Psoas muscle (tissue), 7 donors: ENCODE measurements at regions not wholly inside any gene's neighbourhood (a gene's known extent, or its start where the extent isn't known, plus 50 kb on each side); places are given as distances from the start of the nearest gene placed in this dataset.

Experiments
- ATAC-seq, 4 donors: fragments of 200-7000 bp; cut with Tn5 transposase; one replicate each; pipeline ENCODE4 v1.9.1; 2020; ENCODE audit warnings: moderate library complexity in 3 of 4, mild to moderate bottlenecking in 2 of 4
- DNase-seq, 2 donors: peaks; one replicate each; pipeline ENCODE4 v3.0.0-alpha.2; 2020
- H3K27ac ChIP-seq: fragments of 200-600 bp; one replicate; pipeline ENCODE4 v1.8.0; 2022
- H3K27me3 ChIP-seq, 3 donors: fragments of 200-600 bp in 1 of 3; one replicate each; pipeline versions ENCODE4 v1.6.1 to v1.8.0; 2013 to 2022; ENCODE audit warnings: low read length in 2 of 3, mild to moderate bottlenecking in 2 of 3, moderate library complexity in 1 of 3; ENCODE audit not compliant: insufficient read depth in 3 of 3
- H3K36me3 ChIP-seq, 2 donors: fragments of 200-600 bp in 1 of 2; one replicate each; pipeline versions ENCODE4 v1.6.1 to v1.8.0; 2013 to 2022; ENCODE audit warnings: low read depth in 1 of 2, mild to moderate bottlenecking in 1 of 2, moderate library complexity in 1 of 2; ENCODE audit not compliant: insufficient read depth in 1 of 2
- H3K4me1 ChIP-seq: fragments of 200-600 bp; one replicate; pipeline ENCODE4 v1.8.0; 2022
- H3K4me3 ChIP-seq: fragments of 200-600 bp; one replicate; pipeline ENCODE4 v1.8.0; 2022; ENCODE audit warnings: mild to moderate bottlenecking
- H3K9me3 ChIP-seq: fragments of 200-600 bp; one replicate; pipeline ENCODE4 v1.8.0; 2022
- CTCF ChIP-seq: fragments of 200-600 bp; IDR thresholded peaks from one replicate; pipeline ENCODE4 v1.8.0; 2022; ENCODE audit warnings: antibody characterized with exemption
- WGBS, 3 donors: extraction: QIAGEN DNeasy Blood & Tissue Kit; methylation state at CpG; one replicate each; pipeline versions ENCODE4 v1.1.6 to v1.1.7; 2013; 5-methylcytosine and 5-hydroxymethylcytosine counted together
- intact Hi-C, 2 donors: fragments of 100-400 bp; cut with DNase I; formaldehyde crosslinking; loops; one replicate each; pipeline versions ENCODE4 v1.11.0 to v1.14.2; 2022
- donor health status: healthy with polysubstance abuse.
- donor health status: DM: no; HTN: no; CAD: no; lungs with moderate emphysema.
- donor health status: Bipolar disorder and iron deficiency.
- donor health status: healthy.
- donor health status: DM: yes; HTN: yes; CAD: no.
- donor health status: DM: no; HTN: no; CAD: no.
- donor health status: DM: yes; HTN: yes; CAD: no.

DNA sequence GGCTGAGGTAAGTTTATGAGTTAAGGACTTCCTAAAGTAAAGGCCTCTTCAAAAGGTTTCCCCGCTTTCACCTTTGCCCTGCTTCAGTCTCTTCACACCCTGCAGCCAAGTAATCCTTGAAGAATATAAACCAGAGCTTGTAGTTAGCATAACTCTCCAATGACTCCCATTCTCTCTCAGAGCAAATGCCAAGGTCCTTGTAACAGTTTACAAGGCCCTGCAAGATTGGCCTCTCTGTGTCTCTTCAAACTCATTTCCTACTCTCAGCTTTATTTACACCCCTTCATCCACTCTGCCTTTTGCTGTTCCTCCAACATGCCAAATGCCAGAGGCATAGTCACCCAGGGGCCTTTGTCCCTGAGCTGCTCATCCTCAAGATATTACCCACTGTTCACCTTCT lies 60.5 kb upstream of the MME start:
- intact Hi-C loops: loop anchor here in 1 of 2 donors (5.0 kb wide), 1 partner anchor 33 kb away; no protein-coding TSS in a partner anchor
- no peak for ATAC-seq
- 88 to 100% (median 95%) methylated on average over 1 of the region's 1 CpG for WGBS, 3 donors
- H3K27me3 ChIP-seq: no peaks in the 10 kb centered on the region
- H3K36me3 ChIP-seq: no peaks in the 10 kb centered on the region
- no peak overlapping the region for H3K27ac ChIP-seq
- no peak overlapping the region for H3K4me3 ChIP-seq
- no peak for DNase-seq
- no peaks in the 10 kb centered on the region for H3K9me3 ChIP-seq
- TF ChIP-seq CTCF: no peak
- no peaks in the 10 kb centered on the region for H3K4me1 ChIP-seq

GRCh38 chr3:155018621-155019330 lies 61.3 kb upstream of the MME start:
- ATAC-seq: no peak
- H3K27me3 ChIP-seq: no peaks in the 10 kb centered on the region
- TF ChIP-seq CTCF: no peak
- no peaks in the 10 kb centered on the region for H3K36me3 ChIP-seq
- intact Hi-C loops: loop anchor here in 1 of 2 donors (5.0 kb wide), 1 partner anchor 34 kb away; no protein-coding TSS in a partner anchor
- no peak overlapping the region for H3K27ac ChIP-seq
- 75 to 78% (median 76%) methylated on average over 5 of the region's 5 CpGs for WGBS, 3 donors
- no peaks in the 10 kb centered on the region for H3K4me1 ChIP-seq
- no peaks in the 10 kb centered on the region for H3K9me3 ChIP-seq
- DNase-seq: no peak
- no peak overlapping the region for H3K4me3 ChIP-seq

DNA sequence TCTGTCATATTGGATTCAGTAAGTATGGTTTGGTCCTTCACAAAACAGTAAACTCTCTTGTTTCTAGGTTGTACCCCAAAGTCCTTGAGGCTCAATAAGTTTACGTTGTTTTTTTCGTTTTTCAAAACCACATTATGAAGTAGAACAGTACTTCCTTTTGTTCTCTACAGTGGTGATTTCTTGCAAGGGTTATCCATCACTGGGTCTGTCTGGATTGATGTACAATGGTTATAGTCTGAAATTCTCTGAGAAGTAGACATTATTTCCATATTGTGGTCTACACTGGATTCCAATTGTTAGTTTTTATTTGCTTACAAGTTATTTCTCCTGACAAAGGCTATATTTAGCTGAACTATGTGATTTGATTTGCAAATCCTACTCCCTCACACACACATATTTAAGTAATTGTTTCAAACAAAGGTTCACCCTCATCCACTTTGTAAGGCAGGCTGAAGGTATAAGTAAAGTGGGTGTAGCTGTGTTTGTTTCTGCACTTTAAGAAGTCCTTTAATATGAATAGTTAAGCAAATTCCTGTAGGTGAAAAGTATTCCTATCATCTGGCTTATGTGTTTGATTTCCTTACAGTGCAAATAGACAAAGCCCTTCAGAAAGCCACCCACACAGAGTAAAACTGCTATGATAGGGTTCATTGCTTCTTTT lies 64.2 kb upstream of the MME start:
- intact Hi-C loops: loop anchor here in 1 of 2 donors (5.0 kb wide), 1 partner anchor 36 kb away; no protein-coding TSS in a partner anchor
- 80 to 91% (median 86%) methylated on average over 2 of the region's 2 CpGs for WGBS, 3 donors
- no peaks in the 10 kb centered on the region for H3K4me1 ChIP-seq

DNA sequence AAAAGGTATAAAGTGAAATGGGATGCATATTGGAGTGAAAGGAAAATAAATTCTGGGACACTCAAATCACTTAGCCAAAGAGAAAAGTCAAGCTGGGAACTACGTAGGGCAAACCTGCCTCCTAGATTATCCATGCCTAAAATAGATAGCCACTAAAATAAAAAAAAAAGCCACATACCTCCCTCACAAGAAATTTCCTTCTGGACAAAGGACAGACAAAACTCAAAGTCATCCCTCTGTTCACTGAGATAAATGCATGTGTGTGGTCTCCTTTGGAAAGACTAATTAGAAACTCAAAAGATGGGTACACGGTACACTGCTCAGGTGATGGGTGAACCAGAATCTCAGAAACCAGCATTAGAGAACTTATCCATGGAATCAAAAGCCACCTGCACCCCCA lies 65.2 kb upstream of the MME start:
- Histone ChIP-seq H3K4me3 (no peak overlapping the region), H3K27me3 (no peaks in the 10 kb centered on the region), H3K4me1 (no peaks in the 10 kb centered on the region), H3K9me3 (no peaks in the 10 kb centered on the region), H3K27ac (no peak overlapping the region), H3K36me3 (no peaks in the 10 kb centered on the region)
- ATAC-seq: no peak
- intact Hi-C loops: loop anchor here in 1 of 2 donors (5.0 kb wide), 1 partner anchor 37 kb away; no protein-coding TSS in a partner anchor
- no peak for DNase-seq
- no peak for TF ChIP-seq CTCF
- 60 to 87% (median 60%) methylated on average over 2 of the region's 2 CpGs for WGBS, 3 donors

More for the DNA sequence above, 64.2 kb upstream of the MME start:
- no peak for DNase-seq
- Histone ChIP-seq H3K4me3 (no peak overlapping the region), H3K27me3 (no peaks in the 10 kb centered on the region), H3K9me3 (no peaks in the 10 kb centered on the region), H3K27ac (no peak overlapping the region), H3K36me3 (no peaks in the 10 kb centered on the region)
- no peak for ATAC-seq
- TF ChIP-seq CTCF: no peak
